GM19025 (cell line): ENCODE measurements at regions not wholly inside any gene's neighbourhood (a gene's known extent, or its start where the extent isn't known, plus 50 kb on each side); places are given as distances from the start of the nearest gene placed in this dataset.
"Not testable (repeated sequence)": the region's sequence is repeated elsewhere in the genome, so short reads cannot be mapped to it uniquely, and the experiment has no call there.

Experiments used
- ATAC-seq: cut with Tn5 transposase; IDR thresholded peaks from one replicate; pipeline ENCODE4 v1.9.1; 2021; ENCODE audit warnings: mild to moderate bottlenecking, low read depth, moderate library complexity; ENCODE audit not compliant: unreplicated experiment

DNA sequence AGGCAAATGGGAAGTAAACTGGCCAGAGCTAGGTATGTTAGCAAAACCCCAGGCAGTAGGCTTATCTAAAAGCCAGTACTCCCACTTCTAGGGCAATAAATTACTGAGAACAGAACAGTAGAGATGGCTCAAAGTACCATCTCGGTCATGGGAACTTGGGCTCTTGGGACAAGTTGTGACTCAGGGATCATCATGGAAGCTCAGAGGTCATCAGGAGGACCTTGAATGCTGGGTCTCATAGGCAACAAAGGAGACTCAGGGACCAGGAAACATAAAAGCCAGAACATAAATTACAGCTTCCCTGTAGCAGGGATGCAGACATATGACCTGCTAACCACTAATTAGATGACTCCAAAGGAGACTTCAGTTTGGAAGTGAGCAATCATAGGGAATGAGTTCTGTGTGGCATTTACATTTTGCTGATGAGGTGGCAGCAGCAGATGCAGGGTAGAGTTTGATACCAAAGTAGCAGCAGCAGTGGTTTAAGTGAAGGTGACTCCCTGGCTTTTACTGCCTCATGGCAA is 97.6 kb upstream of the SCAF11 start:
- no peak for ATAC-seq

DNA sequence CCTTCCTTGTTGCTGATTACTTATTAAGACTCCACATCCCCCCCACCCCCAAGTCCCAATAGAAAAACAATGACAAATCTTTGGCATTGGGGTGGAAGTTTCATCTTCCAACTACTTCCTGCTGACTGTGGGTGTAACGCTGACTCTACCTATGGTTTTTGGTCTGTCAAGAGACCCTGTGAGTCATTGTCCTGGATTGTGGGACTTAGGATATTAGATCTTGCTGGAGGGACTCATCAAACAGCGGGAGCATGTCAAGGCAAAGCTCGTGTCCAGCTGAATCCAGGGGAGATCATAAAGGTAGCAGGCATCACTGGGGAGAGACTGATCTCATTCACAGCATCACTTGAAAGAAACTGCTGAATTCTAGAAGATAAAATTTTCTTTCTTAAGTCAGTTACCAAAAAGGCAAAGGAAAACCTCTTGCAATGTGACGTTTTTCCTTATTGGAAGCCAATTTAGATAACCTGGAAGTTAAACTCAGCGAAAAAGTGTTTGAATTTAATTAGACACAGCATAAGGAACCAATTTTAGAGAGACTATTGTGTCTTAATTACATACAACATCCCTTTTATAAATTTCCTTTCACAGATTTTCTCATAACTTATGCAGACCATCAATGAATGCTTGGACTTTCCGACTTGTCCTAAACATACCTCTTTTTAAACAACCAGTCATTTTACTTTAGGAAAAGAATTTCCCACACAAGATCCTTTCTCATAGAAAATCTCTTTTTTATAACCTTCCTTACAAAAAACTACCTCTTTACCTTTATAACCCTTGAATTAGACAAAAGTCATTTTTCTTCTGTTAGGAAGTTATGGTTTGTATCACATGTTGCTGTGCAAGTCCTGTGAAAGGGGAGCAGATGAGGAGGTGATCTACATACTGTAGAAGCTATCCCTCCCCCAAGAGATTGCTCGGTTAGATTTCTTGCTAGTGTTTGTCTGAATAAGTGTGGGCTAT is 94.6 kb upstream of the SCAF11 start:
- ATAC-seq: no peak

DNA sequence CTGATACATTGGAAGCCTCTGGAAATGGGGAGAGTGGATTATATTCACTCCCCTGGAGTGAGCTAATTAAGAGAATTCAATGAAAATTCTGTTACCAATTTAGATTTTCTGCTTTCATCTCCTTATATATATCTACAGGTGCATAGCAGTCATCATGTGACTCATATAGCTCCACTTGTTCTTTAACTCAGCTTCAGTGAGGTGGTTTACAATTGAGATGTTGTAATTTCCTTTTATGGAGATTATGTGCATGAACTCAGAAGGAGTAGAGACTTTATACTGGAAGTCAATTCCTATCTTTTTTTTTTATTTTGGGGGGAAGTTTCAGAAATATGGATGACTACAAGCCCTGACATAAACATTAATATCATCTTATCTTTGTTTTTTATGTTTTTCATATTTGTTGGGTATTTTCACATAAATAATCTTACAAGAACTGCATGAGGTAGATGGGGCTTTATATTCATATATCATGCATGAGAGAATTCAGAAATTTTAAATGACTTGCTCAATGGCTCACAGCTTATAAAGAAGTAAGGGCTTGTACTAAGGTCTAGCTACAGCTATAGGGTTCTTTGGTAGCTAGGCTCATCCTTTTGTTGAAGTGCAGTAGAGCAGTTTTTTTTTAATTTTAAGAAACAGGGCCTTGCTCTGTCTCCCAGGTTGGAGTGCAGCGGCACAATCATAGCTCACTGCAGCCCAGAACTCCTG is 92.3 kb upstream of the SCAF11 start:
- ATAC-seq: no peak

DNA sequence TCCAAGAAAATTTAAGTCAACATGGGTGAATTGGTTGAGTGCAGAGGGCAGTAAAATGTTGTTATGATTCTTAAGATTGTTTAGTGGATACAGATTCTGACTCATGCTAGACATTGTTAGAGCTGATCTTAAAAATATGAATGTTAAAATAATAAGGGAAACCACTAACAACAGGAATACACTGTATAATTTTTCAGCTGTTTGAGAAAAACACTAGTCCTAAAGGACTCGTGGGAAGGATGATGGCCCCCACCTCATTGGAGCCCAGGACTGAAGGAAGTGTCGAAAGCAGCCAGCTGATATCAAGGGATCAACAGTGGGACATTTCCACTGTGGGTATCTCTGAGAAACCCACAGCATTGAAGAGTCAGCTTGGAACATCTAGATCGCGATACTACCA is 82.9 kb upstream of the SCAF11 start:
- no peak for ATAC-seq

DNA sequence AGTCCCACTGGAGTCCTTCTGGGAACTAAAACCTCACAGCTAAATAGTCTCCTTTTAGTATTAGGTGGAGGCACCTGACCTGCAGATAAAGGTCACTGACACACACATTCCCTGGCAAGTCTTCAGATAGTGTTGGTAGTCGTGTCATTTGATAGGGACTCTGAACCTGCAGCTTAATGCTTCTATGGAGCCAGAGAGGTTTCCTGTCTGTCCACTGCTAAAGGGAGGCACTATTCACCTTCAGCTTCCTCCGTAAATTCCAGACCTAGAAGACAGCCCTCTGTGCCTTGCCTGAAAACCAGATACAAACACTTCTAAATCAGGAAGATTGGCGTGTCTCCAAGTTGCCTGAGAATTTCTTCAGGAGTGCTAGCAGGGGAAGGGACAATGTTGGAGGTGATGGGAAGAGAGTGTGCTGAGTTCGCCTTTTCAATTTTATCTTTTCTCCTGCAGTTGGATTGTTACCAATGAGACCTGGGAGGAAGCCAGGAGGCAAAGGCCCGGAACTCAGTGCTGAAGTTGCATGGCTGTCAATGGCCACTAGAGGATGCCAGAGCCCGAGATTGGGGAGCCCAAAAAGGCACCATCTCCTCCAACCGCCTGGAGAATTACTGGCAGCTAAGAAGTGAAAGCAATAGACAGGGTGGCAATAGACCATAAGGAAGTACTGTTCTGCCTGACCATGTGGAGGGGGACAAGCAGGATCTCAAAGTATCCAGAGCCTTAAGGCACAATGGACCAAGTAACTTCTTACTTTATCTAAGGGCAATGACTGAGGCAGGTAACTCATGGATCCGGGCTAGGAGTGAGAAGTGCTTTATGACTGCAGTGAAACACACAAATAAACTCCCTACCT is 81.6 kb upstream of the SCAF11 start:
- ATAC-seq: peak; percentile 93

DNA sequence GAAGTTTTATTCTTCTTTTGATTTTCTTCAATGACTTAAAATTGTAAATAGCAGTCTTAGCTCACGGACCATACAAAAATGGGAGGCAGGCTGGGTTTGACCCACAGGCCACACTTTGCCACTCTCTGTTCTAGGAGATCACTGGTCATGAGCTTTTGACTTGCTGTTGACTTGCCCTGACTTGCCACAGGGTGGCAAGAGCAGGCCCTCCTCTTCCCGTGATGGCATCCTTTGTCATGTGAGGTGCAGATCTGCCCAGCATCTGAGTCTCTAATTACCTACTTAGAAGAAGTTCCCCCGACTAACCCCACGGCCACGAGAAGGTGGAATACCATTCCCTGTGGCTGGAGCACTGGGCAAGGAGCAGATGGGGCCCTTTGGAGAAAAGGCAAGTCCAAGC is 81.0 kb upstream of the SCAF11 start:
- no peak for ATAC-seq

DNA sequence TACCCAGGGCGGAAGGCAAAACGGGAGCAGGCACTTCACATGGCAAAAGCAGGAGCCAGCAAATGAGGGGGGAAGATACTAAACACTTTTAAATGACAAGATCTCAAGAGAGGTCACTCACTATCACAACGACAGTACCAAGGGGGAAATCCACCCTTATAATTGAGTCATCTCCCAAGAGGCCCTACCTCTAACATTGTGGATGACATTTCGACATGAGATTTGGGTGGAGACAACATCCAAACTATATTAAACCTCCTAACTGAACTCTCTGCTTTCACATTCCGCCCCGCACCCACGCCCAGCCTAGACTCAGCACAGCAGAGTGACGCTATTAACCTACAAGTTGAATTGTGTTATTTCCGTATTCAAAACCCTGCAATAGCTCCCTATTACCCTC is 76.7 kb upstream of the SCAF11 start:
- ATAC-seq: no peak

DNA sequence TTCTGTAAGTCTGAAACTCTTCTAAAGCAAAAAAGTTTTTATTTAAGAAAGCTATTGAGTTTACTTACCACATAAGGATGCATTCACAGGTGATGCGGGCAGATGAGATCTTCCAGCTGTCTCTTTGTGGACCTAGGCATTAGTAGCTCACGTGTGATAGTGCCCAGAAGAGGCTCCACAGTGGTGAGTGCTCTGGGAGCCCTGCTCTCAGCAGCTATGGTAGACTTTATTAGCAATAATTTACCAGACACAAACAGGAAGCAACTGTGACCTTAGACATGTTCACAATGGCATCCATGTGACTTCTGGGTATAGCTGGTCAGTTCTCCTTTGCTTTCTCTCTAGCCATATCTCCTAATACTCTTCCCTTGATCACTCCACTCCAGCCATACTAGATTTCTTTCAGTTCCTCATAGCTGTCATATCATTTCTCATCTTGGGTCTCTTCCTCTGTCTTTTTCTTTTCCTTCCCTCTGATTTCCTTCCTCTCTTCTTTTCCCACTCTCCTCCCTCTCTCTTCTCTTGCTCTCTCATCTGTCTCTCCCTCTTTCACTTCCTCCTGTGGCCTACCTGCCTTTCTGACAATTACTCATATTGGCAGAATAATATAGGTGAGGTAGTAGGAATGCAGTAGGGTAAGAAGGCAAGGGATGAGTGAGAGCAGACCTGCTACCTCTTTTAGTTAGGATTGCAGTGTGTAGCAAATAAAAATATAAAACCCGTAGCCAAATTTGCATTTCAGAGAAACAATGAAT is 75.2 kb upstream of the SCAF11 start:
- peak; percentile 65 for ATAC-seq

DNA sequence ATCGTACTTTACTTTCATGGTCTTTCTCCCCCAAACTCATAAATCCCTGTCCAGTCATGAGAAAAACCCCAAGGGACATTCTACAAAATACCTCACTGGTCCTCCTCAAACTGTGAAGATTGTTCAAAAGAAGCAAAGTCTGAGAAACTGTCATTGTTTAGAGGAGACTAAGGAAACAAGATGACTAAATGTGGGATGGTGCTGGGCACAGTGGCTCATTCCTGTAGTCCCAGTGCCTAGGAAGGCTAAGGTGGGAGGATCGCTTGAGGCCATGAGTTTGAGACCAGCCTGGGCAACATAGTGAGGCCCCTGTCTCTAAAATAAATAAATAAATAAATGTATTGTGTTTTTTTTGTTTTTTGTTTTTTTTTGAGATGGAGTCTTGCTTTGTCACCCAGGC is 74.2 kb upstream of the SCAF11 start:
- ATAC-seq: no peak

DNA sequence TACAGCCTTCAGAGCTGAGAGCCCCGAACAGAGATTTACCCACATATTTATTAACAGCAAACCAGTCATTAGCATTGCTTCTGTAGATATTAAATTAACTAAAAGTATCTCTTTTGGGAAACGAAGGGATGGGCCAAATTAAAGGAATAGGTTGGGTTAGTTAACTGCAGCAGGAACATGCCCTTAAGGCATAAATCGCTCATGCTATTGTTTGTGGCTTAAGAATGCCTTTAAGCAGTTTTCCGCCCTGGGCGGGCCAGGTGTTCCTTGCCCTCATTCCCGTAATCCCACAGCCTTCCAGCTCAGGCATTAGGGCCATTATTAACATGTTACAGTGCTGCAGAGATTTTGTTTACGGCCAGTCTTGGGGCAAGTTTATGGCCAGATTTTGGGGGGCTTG is 68.3 kb upstream of the SCAF11 start:
- ATAC-seq: not testable (repeated sequence)

DNA sequence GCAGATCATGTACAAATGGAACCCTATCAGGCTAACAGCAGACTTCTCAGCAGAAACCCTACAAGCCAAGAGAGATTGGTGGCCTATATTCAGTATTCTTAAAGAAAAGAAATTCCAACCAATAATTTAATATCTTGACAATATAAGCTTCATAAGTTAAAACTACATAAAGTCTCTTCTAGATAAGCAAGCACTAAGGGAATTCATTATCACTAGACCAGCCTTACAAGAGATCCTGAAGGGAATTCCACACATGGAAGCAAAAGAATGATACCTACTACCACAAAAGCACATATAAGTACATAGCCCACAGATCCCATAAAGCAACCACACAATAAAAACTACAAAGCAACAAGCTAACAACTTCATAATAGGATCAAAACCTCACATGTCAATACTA is 60.4 kb upstream of the SCAF11 start:
- ATAC-seq: no peak

DNA sequence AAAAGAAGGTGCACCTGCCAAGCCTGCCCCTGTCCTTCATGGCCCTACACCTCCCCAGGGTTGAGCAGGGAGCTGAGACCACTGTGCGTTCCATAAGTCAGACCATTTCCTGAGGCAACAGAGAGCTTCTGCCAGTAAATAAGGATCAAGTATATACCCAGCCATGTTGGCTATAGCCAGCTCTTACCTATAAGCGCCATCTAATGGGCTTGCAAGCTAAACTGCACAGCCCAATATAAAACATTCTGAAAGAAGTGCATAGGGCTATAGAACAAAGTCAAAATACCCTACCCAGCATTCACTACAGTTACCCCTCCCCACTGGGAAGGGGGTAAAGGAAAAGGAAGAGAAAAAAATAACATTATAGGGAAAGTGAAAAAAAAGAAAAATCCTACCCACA is 59.3 kb upstream of the SCAF11 start:
- no peak for ATAC-seq

DNA sequence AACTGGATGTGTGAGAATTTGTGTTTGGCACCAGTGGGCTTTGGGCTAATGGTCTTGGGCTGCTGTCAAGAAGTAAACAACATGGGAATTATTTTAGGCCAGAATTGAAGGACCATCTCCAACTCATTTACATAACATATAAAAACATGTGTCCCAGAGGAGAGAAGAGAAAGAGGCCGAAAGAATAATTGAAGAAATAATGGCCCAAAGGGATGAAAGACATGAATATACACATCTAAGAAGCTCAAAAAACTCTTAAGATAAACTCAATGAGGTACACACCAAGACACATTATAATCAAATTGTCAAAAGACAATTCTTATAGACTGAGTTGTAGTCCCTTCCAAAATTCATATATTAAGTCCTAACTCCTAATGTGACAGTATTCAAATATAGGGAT is 56.1 kb upstream of the SCAF11 start:
- ATAC-seq: no peak

DNA sequence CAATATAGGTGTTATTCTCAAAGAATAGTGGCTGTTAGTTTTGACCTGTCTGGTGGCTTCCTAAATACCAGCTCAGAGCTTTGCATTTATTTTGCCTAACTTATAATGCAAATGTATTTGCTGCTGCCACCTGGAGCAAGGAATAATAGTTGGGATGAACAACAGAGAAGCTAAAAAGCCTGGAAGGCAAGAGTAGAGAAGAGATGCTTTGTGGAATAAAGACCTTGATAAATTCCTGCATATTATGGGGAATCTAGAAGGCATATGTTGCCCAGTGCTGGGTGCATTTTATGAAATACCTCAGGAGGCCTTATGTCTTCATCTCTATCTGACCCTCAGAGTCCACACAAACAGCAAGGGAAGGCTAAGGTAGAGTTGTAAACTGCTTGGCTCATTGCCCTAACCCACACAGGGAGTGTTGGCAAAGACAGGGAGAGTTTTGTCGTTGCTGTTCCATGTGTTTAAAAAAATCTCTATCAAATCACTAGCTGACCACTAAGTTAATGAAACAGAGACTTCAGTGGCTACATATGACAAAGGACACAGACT is 53.7 kb upstream of the SCAF11 start:
- no peak for ATAC-seq
